Calu3 (cell line): ENCODE measurements at regions not wholly inside any gene's neighbourhood (a gene's known extent, or its start where the extent isn't known, plus 50 kb on each side); places are given as distances from the start of the nearest gene placed in this dataset.
A peak's percentile ranks its signal among the peaks of the same experiment; 100 is the strongest.
"Not testable (repeated sequence)": the region's sequence is repeated elsewhere in the genome, so short reads cannot be mapped to it uniquely, and the experiment has no call there.

ENCODE experiments used
- BruUV-seq: library from RNA; stranded (reverse); fragments of 400-500 nt; replicated peaks from 2 replicates; lab custom pipeline; 2021; lab: Mats Ljungman, UMichigan
- CTCF ChIA-PET: fragments of 300-600 bp; sonication (Branson Sonifier 250); formaldehyde crosslinking; loops from one replicate; lab custom pipeline; 2022; ENCODE audit warnings: antibody characterized with exemption; lab: Charles Lee
- DNase-seq: peaks from one replicate; pipeline ENCODE4 v3.0.0; 2022
- H3K27ac Mint-ChIP-seq: one replicate; pipeline ENCODE4 v1.8.0; 2022; ENCODE audit warnings: mixed read lengths; ENCODE audit not compliant: unreplicated experiment
- H3K27me3 Mint-ChIP-seq: one replicate; pipeline ENCODE4 v1.8.0; 2022; ENCODE audit warnings: mixed read lengths; ENCODE audit not compliant: unreplicated experiment
- H3K36me3 Mint-ChIP-seq: one replicate; pipeline ENCODE4 v1.8.0; 2022; ENCODE audit warnings: mild to moderate bottlenecking, moderate library complexity, mixed read lengths; ENCODE audit not compliant: insufficient read depth, unreplicated experiment
- H3K4me1 Mint-ChIP-seq: one replicate; pipeline ENCODE4 v1.8.0; 2022; ENCODE audit warnings: mild to moderate bottlenecking, low read depth, mixed read lengths; ENCODE audit not compliant: unreplicated experiment
- H3K4me3 Mint-ChIP-seq: one replicate; pipeline ENCODE4 v1.8.0; 2022; ENCODE audit warnings: mild to moderate bottlenecking, low read depth, moderate library complexity, mixed read lengths; ENCODE audit not compliant: unreplicated experiment
- H3K9me3 Mint-ChIP-seq: one replicate; pipeline ENCODE4 v1.8.0; 2022; ENCODE audit warnings: low read depth, mixed read lengths; ENCODE audit not compliant: unreplicated experiment
- intact Hi-C: fragments of 100-400 bp; cut with micrococcal nuclease; formaldehyde crosslinking; loops from one replicate; pipeline ENCODE4 v1.10.0; 2022; ENCODE audit not compliant: unreplicated experiment
- TF ChIP-seq, protein P1 (sequence below): fragments of 200-600 bp; IDR thresholded peaks from one replicate; pipeline ENCODE4 v1.8.0; 2022; ENCODE audit warnings: antibody characterized with exemption; ENCODE audit not compliant: unreplicated experiment

DNA sequence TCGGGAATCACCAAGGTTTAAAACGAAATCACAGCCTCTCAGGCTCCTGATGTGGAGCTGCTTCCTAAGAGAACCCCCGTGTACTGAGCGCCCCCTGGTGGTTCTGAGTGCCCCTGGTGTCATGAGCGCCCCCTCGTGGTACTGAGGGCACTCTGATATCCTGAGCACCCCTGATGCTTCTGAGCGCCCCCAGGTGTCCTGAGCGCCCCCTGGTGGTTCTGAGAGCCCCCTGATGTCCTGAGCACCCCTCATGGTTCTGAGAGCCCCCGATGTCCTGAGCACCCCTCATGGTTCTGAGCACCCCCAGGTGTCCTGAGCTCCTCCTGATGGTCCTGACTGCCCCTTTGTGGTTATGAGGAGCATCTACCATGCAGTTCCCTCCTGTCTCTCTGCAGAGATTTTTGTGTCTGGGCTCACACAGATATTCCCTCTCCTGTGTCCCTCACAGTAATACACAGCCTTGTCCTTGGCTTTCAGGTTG, 1092.1 kb downstream of the TMEM121 start:
- BruUV-seq, result not testable (repeated sequence)

DNA sequence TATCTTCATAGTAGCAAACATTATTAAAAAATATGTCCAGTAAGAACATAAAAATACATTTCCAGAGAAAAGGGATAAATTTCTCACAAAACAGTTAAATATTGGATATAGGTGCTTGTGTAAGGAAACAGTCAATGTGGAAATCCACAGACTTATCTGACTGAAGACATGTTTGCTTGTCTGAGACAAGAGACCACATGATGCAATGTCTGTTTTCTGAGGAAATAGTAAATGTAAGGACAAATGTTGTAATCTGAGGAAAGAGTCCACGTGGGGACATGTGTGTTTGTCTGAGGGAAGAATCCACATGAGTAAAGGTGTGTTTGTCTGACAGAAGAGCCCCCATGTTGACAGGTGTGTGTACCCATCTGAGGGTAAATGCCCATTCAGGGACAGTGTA, 1093.2 kb downstream of the TMEM121 start:
- intact Hi-C loops, result no loop called here
- Mint-ChIP-seq H3K27me3 (peaks cover 30% of the 10 kb centered on the region), H3K27ac (no peak overlapping the region), H3K4me3 (no peak overlapping the region), H3K9me3 (no peaks in the 10 kb centered on the region), H3K4me1 (no peaks in the 10 kb centered on the region), H3K36me3 (no peaks in the 10 kb centered on the region)
- DNase-seq, result no peak
- CTCF ChIA-PET, result no interaction called here
- no TSS peak for BruUV-seq
- TF ChIP-seq, protein P1, sequence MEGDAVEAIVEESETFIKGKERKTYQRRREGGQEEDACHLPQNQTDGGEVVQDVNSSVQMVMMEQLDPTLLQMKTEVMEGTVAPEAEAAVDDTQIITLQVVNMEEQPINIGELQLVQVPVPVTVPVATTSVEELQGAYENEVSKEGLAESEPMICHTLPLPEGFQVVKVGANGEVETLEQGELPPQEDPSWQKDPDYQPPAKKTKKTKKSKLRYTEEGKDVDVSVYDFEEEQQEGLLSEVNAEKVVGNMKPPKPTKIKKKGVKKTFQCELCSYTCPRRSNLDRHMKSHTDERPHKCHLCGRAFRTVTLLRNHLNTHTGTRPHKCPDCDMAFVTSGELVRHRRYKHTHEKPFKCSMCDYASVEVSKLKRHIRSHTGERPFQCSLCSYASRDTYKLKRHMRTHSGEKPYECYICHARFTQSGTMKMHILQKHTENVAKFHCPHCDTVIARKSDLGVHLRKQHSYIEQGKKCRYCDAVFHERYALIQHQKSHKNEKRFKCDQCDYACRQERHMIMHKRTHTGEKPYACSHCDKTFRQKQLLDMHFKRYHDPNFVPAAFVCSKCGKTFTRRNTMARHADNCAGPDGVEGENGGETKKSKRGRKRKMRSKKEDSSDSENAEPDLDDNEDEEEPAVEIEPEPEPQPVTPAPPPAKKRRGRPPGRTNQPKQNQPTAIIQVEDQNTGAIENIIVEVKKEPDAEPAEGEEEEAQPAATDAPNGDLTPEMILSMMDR, result no peak

More for the DNA sequence above, 1092.1 kb downstream of the TMEM121 start:
- H3K4me3 Mint-ChIP-seq, H3K36me3 Mint-ChIP-seq, H3K27ac Mint-ChIP-seq, H3K9me3 Mint-ChIP-seq, intact Hi-C loops, H3K4me1 Mint-ChIP-seq: not testable (repeated sequence)
- DNase-seq, result peak; percentile 66
- peaks cover 19% of the 10 kb centered on the region for H3K27me3 Mint-ChIP-seq
- TF ChIP-seq, protein P1, result peak; percentile 54
- CTCF ChIA-PET, result interaction anchor here (0.7 to 0.8 kb wide), 2 partner anchors 118 to 230 kb away, joined by 3 read pairs; no protein-coding TSS in a partner anchor

DNA sequence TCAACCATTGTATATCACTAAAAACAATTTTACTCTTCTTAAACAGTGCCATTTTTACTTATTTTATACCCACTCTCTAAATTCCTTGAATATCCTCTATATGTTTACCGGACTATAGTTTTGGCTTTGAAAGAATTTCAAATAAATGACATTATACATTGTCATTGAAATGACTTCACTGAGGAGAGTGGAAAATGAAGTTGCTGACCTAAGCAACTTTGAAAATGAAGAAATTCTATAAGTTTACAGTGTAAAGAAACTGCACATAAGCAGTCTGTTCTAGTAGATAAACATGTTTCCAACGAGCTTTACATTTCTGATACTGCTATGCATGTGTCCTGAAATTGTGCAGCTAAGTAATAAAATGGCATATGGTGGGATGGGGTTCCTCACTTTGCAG, 1094.0 kb downstream of the TMEM121 start:
- no peaks in the 10 kb centered on the region for H3K9me3 Mint-ChIP-seq
- peaks cover 30% of the 10 kb centered on the region for H3K27me3 Mint-ChIP-seq
- TF ChIP-seq, protein P1, result no peak
- intact Hi-C loops, result no loop called here
- H3K4me3 Mint-ChIP-seq, result no peak overlapping the region
- no peak overlapping the region for H3K27ac Mint-ChIP-seq
- CTCF ChIA-PET, result no interaction called here
- no peaks in the 10 kb centered on the region for H3K4me1 Mint-ChIP-seq
- DNase-seq, result no peak
- no peaks in the 10 kb centered on the region for H3K36me3 Mint-ChIP-seq
- no TSS peak for BruUV-seq

DNA sequence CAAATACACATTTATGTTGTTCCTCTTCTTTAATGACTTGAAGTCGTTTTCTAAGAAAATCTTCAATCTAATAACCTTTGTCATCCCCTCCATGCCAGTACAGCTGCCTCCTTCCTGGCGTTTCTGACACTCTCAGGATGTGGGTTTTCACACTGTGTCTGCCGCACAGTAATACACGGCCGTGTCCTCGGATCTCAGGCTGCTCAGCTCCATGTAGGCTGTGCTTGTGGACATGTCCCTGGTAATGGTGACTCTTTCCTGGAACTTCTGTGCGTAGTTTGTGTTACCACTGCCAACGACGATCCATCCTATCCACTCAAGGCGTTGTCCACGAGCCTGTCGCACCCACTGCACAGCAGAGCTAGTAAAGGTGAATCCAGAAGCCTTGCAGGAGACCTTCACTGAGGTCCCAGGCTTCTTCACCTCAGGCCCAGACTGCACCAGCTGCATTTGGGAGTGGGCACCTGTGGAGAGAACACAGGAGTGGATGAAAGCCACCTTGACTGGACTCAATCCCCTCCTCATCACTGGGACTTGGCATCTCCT, 1095.9 kb downstream of the TMEM121 start:
- CTCF ChIA-PET, result no interaction called here
- Mint-ChIP-seq H3K9me3 (no peaks in the 10 kb centered on the region), H3K4me1 (no peaks in the 10 kb centered on the region), H3K36me3 (no peaks in the 10 kb centered on the region), H3K27ac (no peak overlapping the region), H3K27me3 (peaks cover 37% of the 10 kb centered on the region), H3K4me3 (no peak overlapping the region)
- intact Hi-C loops, result no loop called here
- TF ChIP-seq, protein P1, result no peak
- no peak for DNase-seq
- BruUV-seq, result no TSS peak
